HepG2 (cell line): ENCODE measurements at regions not wholly inside any gene's neighbourhood (a gene's known extent, or its start where the extent isn't known, plus 50 kb on each side); places are given as distances from the start of the nearest gene placed in this dataset.

Experiments used
- EP300 ChIP-seq, 3 experiments: sonication (generic) in 1 of 3; formaldehyde crosslinking in 1 of 3; IDR thresholded peaks; 2 replicates each; pipeline versions ENCODE4 v1.5.1 to v1.6.1; 2011 to 2020; ENCODE audit warnings: low read depth in 2 of 3, low read length in 2 of 3, borderline replicate concordance in 1 of 3, improper control_type of control experiment in 1 of 3, mild to moderate bottlenecking in 1 of 3, missing genetic modification reagents in 1 of 3, moderate library complexity in 1 of 3
- FOXO1 ChIP-seq: sonication (generic); formaldehyde crosslinking; IDR thresholded peaks from 2 replicates; pipeline ENCODE4 v1.4.0; 2020; ENCODE audit warnings: missing genetic modification reagents
- ZFP41 ChIP-seq: sonication (generic); formaldehyde crosslinking; IDR thresholded peaks from 2 replicates; pipeline ENCODE4 v1.4.0; 2020; ENCODE audit warnings: mild to moderate bottlenecking, missing genetic modification reagents, borderline replicate concordance
- ZNF382 ChIP-seq: sonication (generic); formaldehyde crosslinking; IDR thresholded peaks from 2 replicates; pipeline ENCODE4 v1.5.0; 2020; ENCODE audit warnings: missing genetic modification reagents, mild to moderate bottlenecking, borderline replicate concordance
- ZNF761 ChIP-seq: sonication (generic); formaldehyde crosslinking; conservative IDR thresholded peaks from 2 replicates; pipeline ENCODE4 v1.4.0; 2020; ENCODE audit warnings: mild to moderate bottlenecking, missing genetic modification reagents
- TF ChIP-seq, protein P1 (sequence below): sonication (generic); formaldehyde crosslinking; IDR thresholded peaks from 2 replicates; pipeline ENCODE4 v1.8.1; 2023; ENCODE audit warnings: mild to moderate bottlenecking, inconsistent platforms, moderate library complexity, missing genetic modification reagents, borderline replicate concordance
- TF ChIP-seq, protein P2 (sequence below): sonication (generic); formaldehyde crosslinking; conservative IDR thresholded peaks from 2 replicates; pipeline ENCODE4 v1.4.0; 2020; ENCODE audit warnings: mild to moderate bottlenecking, missing genetic modification reagents, moderate library complexity
- TF ChIP-seq, protein P3 (sequence below): sonication (generic); formaldehyde crosslinking; IDR thresholded peaks from 2 replicates; pipeline ENCODE4 v1.8.1; 2023; ENCODE audit warnings: missing genetic modification reagents, inconsistent platforms, borderline replicate concordance
- TF ChIP-seq, protein P4 (sequence below), 2 experiments: IDR thresholded peaks; 2 replicates each; pipeline ENCODE4 v1.6.1; 2011 to 2012; ENCODE audit warnings: low read length in 2 of 2, borderline replicate concordance in 1 of 2, low read depth in 1 of 2, mild to moderate bottlenecking in 1 of 2, moderate library complexity in 1 of 2
- TF ChIP-seq, protein P5 (sequence below): sonication (generic); formaldehyde crosslinking; IDR thresholded peaks from 2 replicates; pipeline ENCODE4 v1.5.0; 2020; ENCODE audit warnings: mild to moderate bottlenecking, missing genetic modification reagents, moderate library complexity
- TF ChIP-seq, protein P6 (sequence below): sonication (generic); formaldehyde crosslinking; IDR thresholded peaks from 2 replicates; pipeline ENCODE4 v1.4.0; 2020; ENCODE audit warnings: mild to moderate bottlenecking, missing genetic modification reagents, borderline replicate concordance

DNA sequence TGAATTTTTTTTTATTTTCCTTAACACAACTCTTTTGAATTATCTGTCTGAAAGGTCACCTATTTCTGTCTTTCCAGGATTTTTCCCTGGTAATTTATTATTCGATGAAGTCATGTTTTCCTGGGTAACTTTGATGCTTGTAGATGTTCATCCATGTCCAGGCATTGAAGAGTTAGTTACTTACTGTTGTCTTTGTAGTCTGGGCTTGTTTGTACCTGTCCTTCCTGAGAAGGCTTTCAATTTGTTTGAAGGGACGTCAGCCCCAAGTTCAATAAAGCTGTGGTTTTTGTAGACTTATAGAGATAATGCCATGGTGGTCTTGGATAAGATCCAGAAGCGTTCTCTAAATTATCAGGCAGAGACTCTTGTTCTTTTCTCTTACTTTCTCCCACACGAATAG is 252.4 kb upstream of the ARHGAP24 start:
- TF ChIP-seq, protein P1, sequence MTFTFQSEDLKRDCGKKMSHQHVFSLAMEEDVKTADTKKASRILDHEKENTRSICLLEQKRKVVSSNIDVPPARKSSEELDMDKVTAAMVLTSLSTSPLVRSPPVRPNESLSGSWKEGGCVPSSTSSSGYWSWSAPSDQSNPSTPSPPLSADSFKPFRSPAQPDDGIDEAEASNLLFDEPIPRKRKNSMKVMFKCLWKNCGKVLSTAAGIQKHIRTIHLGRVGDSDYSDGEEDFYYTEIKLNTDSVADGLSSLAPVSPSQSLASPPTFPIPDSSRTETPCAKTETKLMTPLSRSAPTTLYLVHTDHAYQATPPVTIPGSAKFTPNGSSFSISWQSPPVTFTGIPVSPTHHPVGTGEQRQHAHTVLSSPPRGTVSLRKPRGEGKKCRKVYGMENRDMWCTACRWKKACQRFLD (CRISPR knock-in tag): no peak
- TF ChIP-seq, protein P2, sequence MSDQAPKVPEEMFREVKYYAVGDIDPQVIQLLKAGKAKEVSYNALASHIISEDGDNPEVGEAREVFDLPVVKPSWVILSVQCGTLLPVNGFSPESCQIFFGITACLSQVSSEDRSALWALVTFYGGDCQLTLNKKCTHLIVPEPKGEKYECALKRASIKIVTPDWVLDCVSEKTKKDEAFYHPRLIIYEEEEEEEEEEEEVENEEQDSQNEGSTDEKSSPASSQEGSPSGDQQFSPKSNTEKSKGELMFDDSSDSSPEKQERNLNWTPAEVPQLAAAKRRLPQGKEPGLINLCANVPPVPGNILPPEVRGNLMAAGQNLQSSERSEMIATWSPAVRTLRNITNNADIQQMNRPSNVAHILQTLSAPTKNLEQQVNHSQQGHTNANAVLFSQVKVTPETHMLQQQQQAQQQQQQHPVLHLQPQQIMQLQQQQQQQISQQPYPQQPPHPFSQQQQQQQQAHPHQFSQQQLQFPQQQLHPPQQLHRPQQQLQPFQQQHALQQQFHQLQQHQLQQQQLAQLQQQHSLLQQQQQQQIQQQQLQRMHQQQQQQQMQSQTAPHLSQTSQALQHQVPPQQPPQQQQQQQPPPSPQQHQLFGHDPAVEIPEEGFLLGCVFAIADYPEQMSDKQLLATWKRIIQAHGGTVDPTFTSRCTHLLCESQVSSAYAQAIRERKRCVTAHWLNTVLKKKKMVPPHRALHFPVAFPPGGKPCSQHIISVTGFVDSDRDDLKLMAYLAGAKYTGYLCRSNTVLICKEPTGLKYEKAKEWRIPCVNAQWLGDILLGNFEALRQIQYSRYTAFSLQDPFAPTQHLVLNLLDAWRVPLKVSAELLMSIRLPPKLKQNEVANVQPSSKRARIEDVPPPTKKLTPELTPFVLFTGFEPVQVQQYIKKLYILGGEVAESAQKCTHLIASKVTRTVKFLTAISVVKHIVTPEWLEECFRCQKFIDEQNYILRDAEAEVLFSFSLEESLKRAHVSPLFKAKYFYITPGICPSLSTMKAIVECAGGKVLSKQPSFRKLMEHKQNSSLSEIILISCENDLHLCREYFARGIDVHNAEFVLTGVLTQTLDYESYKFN (CRISPR knock-in tag): no peak
- TF ChIP-seq EP300 (IDR thresholded peaks at IDR 0.05; ENCODE audit: low read depth in 2 of 2, low read length in 2 of 2): no peak
- no peak for TF ChIP-seq EP300 (CRISPR knock-in tag; IDR thresholded peaks at IDR 0.05; ENCODE audit: borderline replicate concordance)
- TF ChIP-seq, protein P3, sequence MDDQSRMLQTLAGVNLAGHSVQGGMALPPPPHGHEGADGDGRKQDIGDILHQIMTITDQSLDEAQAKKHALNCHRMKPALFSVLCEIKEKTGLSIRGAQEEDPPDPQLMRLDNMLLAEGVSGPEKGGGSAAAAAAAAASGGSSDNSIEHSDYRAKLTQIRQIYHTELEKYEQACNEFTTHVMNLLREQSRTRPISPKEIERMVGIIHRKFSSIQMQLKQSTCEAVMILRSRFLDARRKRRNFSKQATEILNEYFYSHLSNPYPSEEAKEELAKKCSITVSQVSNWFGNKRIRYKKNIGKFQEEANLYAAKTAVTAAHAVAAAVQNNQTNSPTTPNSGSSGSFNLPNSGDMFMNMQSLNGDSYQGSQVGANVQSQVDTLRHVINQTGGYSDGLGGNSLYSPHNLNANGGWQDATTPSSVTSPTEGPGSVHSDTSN: no peak
- TF ChIP-seq FOXO1 (CRISPR knock-in tag): no peak
- TF ChIP-seq ZNF382 (CRISPR knock-in tag): no peak
- TF ChIP-seq ZNF761: no peak
- TF ChIP-seq, protein P4, sequence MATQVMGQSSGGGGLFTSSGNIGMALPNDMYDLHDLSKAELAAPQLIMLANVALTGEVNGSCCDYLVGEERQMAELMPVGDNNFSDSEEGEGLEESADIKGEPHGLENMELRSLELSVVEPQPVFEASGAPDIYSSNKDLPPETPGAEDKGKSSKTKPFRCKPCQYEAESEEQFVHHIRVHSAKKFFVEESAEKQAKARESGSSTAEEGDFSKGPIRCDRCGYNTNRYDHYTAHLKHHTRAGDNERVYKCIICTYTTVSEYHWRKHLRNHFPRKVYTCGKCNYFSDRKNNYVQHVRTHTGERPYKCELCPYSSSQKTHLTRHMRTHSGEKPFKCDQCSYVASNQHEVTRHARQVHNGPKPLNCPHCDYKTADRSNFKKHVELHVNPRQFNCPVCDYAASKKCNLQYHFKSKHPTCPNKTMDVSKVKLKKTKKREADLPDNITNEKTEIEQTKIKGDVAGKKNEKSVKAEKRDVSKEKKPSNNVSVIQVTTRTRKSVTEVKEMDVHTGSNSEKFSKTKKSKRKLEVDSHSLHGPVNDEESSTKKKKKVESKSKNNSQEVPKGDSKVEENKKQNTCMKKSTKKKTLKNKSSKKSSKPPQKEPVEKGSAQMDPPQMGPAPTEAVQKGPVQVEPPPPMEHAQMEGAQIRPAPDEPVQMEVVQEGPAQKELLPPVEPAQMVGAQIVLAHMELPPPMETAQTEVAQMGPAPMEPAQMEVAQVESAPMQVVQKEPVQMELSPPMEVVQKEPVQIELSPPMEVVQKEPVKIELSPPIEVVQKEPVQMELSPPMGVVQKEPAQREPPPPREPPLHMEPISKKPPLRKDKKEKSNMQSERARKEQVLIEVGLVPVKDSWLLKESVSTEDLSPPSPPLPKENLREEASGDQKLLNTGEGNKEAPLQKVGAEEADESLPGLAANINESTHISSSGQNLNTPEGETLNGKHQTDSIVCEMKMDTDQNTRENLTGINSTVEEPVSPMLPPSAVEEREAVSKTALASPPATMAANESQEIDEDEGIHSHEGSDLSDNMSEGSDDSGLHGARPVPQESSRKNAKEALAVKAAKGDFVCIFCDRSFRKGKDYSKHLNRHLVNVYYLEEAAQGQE (IDR thresholded peaks at IDR 0.05; ENCODE audit: borderline replicate concordance in 1 of 2, low read depth in 1 of 2, low read length in 2 of 2): no peak
- TF ChIP-seq, protein P5, sequence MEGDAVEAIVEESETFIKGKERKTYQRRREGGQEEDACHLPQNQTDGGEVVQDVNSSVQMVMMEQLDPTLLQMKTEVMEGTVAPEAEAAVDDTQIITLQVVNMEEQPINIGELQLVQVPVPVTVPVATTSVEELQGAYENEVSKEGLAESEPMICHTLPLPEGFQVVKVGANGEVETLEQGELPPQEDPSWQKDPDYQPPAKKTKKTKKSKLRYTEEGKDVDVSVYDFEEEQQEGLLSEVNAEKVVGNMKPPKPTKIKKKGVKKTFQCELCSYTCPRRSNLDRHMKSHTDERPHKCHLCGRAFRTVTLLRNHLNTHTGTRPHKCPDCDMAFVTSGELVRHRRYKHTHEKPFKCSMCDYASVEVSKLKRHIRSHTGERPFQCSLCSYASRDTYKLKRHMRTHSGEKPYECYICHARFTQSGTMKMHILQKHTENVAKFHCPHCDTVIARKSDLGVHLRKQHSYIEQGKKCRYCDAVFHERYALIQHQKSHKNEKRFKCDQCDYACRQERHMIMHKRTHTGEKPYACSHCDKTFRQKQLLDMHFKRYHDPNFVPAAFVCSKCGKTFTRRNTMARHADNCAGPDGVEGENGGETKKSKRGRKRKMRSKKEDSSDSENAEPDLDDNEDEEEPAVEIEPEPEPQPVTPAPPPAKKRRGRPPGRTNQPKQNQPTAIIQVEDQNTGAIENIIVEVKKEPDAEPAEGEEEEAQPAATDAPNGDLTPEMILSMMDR (CRISPR knock-in tag): no peak
- TF ChIP-seq ZFP41 (CRISPR knock-in tag): no peak
- TF ChIP-seq, protein P6, sequence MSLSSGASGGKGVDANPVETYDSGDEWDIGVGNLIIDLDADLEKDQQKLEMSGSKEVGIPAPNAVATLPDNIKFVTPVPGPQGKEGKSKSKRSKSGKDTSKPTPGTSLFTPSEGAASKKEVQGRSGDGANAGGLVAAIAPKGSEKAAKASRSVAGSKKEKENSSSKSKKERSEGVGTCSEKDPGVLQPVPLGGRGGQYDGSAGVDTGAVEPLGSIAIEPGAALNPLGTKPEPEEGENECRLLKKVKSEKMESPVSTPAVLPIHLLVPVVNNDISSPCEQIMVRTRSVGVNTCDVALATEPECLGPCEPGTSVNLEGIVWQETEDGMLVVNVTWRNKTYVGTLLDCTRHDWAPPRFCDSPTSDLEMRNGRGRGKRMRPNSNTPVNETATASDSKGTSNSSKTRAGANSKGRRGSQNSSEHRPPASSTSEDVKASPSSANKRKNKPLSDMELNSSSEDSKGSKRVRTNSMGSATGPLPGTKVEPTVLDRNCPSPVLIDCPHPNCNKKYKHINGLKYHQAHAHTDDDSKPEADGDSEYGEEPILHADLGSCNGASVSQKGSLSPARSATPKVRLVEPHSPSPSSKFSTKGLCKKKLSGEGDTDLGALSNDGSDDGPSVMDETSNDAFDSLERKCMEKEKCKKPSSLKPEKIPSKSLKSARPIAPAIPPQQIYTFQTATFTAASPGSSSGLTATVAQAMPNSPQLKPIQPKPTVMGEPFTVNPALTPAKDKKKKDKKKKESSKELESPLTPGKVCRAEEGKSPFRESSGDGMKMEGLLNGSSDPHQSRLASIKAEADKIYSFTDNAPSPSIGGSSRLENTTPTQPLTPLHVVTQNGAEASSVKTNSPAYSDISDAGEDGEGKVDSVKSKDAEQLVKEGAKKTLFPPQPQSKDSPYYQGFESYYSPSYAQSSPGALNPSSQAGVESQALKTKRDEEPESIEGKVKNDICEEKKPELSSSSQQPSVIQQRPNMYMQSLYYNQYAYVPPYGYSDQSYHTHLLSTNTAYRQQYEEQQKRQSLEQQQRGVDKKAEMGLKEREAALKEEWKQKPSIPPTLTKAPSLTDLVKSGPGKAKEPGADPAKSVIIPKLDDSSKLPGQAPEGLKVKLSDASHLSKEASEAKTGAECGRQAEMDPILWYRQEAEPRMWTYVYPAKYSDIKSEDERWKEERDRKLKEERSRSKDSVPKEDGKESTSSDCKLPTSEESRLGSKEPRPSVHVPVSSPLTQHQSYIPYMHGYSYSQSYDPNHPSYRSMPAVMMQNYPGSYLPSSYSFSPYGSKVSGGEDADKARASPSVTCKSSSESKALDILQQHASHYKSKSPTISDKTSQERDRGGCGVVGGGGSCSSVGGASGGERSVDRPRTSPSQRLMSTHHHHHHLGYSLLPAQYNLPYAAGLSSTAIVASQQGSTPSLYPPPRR (CRISPR knock-in tag): no peak
